ENCODE measurements at regions not wholly inside any gene's neighbourhood (a gene's known extent, or its start where the extent isn't known, plus 50 kb on each side); places are given as distances from the start of the nearest gene placed in this dataset.
"Not testable (repeated sequence)": the region's sequence is repeated elsewhere in the genome, so short reads cannot be mapped to it uniquely, and the experiment has no call there.

DNA sequence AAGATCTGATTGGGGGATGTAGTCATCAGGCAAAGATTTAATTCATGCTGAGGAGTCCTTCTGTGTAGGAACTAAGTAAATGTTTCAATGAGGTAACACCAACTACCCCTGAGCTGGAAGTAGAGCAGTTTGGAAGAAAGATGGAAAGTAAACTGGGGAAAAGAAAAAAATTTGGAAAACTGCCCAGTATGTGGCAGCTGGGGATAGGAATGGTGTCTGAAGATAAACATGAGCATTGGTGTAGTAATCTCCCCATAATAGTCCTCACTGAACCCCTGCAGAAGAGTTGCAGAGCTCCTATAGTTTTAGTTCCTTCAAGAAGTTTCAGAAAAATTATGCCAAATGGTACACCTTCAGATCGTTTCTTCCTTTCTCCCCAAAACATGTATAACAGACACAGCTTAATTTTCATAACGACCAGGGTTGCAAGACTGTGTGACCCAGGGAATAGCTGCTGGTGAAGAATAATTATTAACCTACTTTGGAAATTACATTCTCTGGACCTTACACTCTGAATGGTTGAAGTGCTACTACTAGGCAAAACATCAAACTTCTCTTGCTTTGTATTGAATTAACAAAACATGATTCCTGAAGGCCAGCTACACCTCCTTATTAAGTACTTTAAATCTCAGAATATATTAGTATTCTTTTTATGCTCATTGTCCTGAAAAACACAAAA, 446.4 kb upstream of the NRG3 start:
- ChIA-PET CTCF (no interaction called here), POLR2A (no interaction called here)
- Mint-ChIP-seq H3K27me3 (no peaks in the 10 kb centered on the region), H3K27ac (no peak overlapping the region), H3K9me3 (ENCODE audit: insufficient read depth) (peaks cover 1% of the 10 kb centered on the region), H3K4me3 (no peak overlapping the region), H3K4me1 (no peaks in the 10 kb centered on the region)
- Histone ChIP-seq H3K36me3 (replicated peaks in 1 of 2; ENCODE audit: control extremely low read depth in 1 of 2, control insufficient read depth in 1 of 2, extremely low read depth in 1 of 2, insufficient read depth in 2 of 2, low read length in 1 of 2) (no peaks in the 10 kb centered on the region), H3K27me3 (replicated peaks in 1 of 4; ENCODE audit: control extremely low read depth in 1 of 4, control insufficient read depth in 3 of 4, insufficient read depth in 4 of 4, low read length in 3 of 4) (no peaks in the 10 kb centered on the region), H3K4me2 (replicated peaks; ENCODE audit: low read depth, low read length, poor library complexity, severe bottlenecking) (no peak overlapping the region), H3K4me1 (ENCODE audit: control insufficient read depth in 2 of 2, insufficient read depth in 2 of 2, low read length in 2 of 2) (no peaks in the 10 kb centered on the region), H3K4me3 (ENCODE audit: control extremely low read depth in 1 of 5, extremely low read depth in 1 of 5, insufficient read depth in 1 of 5, low read depth in 2 of 5, low read length in 4 of 5) (no peak overlapping the region), H3K79me2 (ENCODE audit: control insufficient read depth, insufficient read depth, low read length) (no peaks in the 10 kb centered on the region), H4K20me1 (ENCODE audit: control insufficient read depth, insufficient read depth, low read length, poor library complexity, severe bottlenecking) (no peaks in the 10 kb centered on the region), H3K9me3 (ENCODE audit: control extremely low read depth in 1 of 3, control insufficient read depth in 2 of 3, insufficient read depth in 1 of 3, low read length in 2 of 3) (peaks cover 0 to 3% (median 0%) of the 10 kb centered on the region in 3 donors), H2AFZ (ENCODE audit: insufficient read depth, low read depth, low read length, poor library complexity, severe bottlenecking) (no peak overlapping the region), H3K27ac (ENCODE audit: low read length in 2 of 2) (no peak overlapping the region), H3K9ac (ENCODE audit: low read length) (no peak overlapping the region)
- no peak for ATAC-seq (ENCODE audit: low read depth)
- DNase-seq, result no peak
- no CpG with 5 or more reads among the region's 2 CpGs for WGBS (ENCODE audit: insufficient coverage)
- TF ChIP-seq, protein P1, sequence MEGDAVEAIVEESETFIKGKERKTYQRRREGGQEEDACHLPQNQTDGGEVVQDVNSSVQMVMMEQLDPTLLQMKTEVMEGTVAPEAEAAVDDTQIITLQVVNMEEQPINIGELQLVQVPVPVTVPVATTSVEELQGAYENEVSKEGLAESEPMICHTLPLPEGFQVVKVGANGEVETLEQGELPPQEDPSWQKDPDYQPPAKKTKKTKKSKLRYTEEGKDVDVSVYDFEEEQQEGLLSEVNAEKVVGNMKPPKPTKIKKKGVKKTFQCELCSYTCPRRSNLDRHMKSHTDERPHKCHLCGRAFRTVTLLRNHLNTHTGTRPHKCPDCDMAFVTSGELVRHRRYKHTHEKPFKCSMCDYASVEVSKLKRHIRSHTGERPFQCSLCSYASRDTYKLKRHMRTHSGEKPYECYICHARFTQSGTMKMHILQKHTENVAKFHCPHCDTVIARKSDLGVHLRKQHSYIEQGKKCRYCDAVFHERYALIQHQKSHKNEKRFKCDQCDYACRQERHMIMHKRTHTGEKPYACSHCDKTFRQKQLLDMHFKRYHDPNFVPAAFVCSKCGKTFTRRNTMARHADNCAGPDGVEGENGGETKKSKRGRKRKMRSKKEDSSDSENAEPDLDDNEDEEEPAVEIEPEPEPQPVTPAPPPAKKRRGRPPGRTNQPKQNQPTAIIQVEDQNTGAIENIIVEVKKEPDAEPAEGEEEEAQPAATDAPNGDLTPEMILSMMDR (IDR thresholded peaks at IDR 0.05), result no peak
- no peak for TF ChIP-seq EZH2 (IDR thresholded peaks at IDR 0.05; ENCODE audit: borderline replicate concordance, insufficient read depth, low read depth, low read length, poor library complexity, severe bottlenecking)
- intact Hi-C loops (cut with micrococcal nuclease), result no loop called here

DNA sequence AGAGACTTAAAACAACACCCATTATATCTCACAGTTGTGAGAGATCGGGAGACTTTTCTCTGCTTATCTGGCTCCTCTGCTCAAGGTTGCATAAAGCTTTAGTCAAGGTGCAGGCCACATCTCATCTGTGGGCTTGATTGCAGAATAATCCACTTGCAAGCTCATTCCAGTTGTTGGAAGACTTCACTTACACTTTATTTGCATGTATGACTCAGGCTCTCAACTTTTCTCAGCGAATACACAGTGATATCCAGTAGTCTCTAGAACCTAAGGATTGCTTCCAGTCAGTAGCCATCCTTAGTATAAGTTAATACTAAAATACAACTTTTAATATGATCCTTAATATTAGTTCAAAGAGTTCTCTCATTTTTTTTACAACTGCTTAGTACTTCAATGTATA, 435.5 kb upstream of the NRG3 start:
- H3K9me3 Mint-ChIP-seq (ENCODE audit: insufficient read depth), result peaks cover 3% of the 10 kb centered on the region
- ATAC-seq (ENCODE audit: low read depth), result no peak
- Histone ChIP-seq H3K9me3 (ENCODE audit: control extremely low read depth in 1 of 3, control insufficient read depth in 2 of 3, insufficient read depth in 1 of 3, low read length in 2 of 3) (peaks cover 0 to 8% (median 0%) of the 10 kb centered on the region in 3 donors), H2AFZ (ENCODE audit: insufficient read depth, low read depth, low read length, poor library complexity, severe bottlenecking) (no peak overlapping the region), H3K79me2 (ENCODE audit: control insufficient read depth, insufficient read depth, low read length) (no peaks in the 10 kb centered on the region), H3K4me1 (ENCODE audit: control insufficient read depth in 2 of 2, insufficient read depth in 2 of 2, low read length in 2 of 2) (no peaks in the 10 kb centered on the region), H3K27ac (ENCODE audit: low read length in 2 of 2) (no peak overlapping the region), H3K4me2 (replicated peaks; ENCODE audit: low read depth, low read length, poor library complexity, severe bottlenecking) (no peak overlapping the region), H3K36me3 (replicated peaks in 1 of 2; ENCODE audit: control extremely low read depth in 1 of 2, control insufficient read depth in 1 of 2, extremely low read depth in 1 of 2, insufficient read depth in 2 of 2, low read length in 1 of 2) (no peaks in the 10 kb centered on the region), H3K27me3 (replicated peaks in 1 of 4; ENCODE audit: control extremely low read depth in 1 of 4, control insufficient read depth in 3 of 4, insufficient read depth in 4 of 4, low read length in 3 of 4) (no peaks in the 10 kb centered on the region), H3K4me3 (ENCODE audit: control extremely low read depth in 1 of 5, extremely low read depth in 1 of 5, insufficient read depth in 1 of 5, low read depth in 2 of 5, low read length in 4 of 5) (no peak overlapping the region), H4K20me1 (ENCODE audit: control insufficient read depth, insufficient read depth, low read length, poor library complexity, severe bottlenecking) (no peaks in the 10 kb centered on the region), H3K9ac (ENCODE audit: low read length) (no peak overlapping the region)
- 78% methylated on average over 1 of the region's 2 CpGs for WGBS (ENCODE audit: insufficient coverage)
- DNase-seq, result no peak
- H3K27me3 Mint-ChIP-seq, result no peaks in the 10 kb centered on the region
- ChIA-PET POLR2A (no interaction called here), CTCF (no interaction called here)
- intact Hi-C loops (cut with micrococcal nuclease), result no loop called here
- H3K4me1 Mint-ChIP-seq, result no peaks in the 10 kb centered on the region
- TF ChIP-seq, protein P1 (IDR thresholded peaks at IDR 0.05), result no peak
- H3K27ac Mint-ChIP-seq, result no peak overlapping the region
- H3K4me3 Mint-ChIP-seq, result no peak overlapping the region

DNA sequence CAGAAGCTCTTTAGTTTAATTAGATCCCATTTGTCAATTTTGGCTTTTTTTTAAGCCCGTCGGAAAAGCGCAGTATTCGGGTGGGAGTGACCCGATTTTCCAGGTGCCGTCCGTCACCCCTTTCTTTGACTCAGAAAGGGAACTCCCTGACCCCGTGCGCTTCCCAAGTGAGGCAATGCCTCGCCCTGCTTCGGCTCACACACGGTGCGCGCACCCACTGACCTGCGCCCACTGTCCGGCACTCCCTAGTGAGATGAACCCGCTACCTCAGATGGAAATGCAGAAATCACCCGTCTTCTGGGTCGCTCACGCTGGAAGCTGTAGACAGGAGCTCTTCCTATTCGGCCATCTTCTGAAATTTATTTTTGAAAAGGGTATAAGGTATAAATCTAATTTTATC, 433.4 kb upstream of the NRG3 start:
- H3K79me2 ChIP-seq (ENCODE audit: control insufficient read depth, insufficient read depth, low read length); H3K4me3 Mint-ChIP-seq; intact Hi-C loops (cut with micrococcal nuclease); H3K4me3 ChIP-seq (ENCODE audit: control extremely low read depth in 1 of 5, extremely low read depth in 1 of 5, insufficient read depth in 1 of 5, low read depth in 2 of 5, low read length in 4 of 5); POLR2A ChIA-PET; DNase-seq; H3K27ac Mint-ChIP-seq; H3K9me3 Mint-ChIP-seq (ENCODE audit: insufficient read depth); H4K20me1 ChIP-seq (ENCODE audit: control insufficient read depth, insufficient read depth, low read length, poor library complexity, severe bottlenecking); H3K9ac ChIP-seq (ENCODE audit: low read length); H3K9me3 ChIP-seq (ENCODE audit: control extremely low read depth in 1 of 3, control insufficient read depth in 2 of 3, insufficient read depth in 1 of 3, low read length in 2 of 3); H3K27me3 Mint-ChIP-seq; H3K27ac ChIP-seq (ENCODE audit: low read length in 2 of 2); CTCF ChIA-PET; H3K4me1 ChIP-seq (ENCODE audit: control insufficient read depth in 2 of 2, insufficient read depth in 2 of 2, low read length in 2 of 2); H3K27me3 ChIP-seq (replicated peaks in 1 of 4; ENCODE audit: control extremely low read depth in 1 of 4, control insufficient read depth in 3 of 4, insufficient read depth in 4 of 4, low read length in 3 of 4); H2AFZ ChIP-seq (ENCODE audit: insufficient read depth, low read depth, low read length, poor library complexity, severe bottlenecking); H3K36me3 ChIP-seq (replicated peaks in 1 of 2; ENCODE audit: control extremely low read depth in 1 of 2, control insufficient read depth in 1 of 2, extremely low read depth in 1 of 2, insufficient read depth in 2 of 2, low read length in 1 of 2); ATAC-seq (ENCODE audit: low read depth); H3K4me2 ChIP-seq (replicated peaks; ENCODE audit: low read depth, low read length, poor library complexity, severe bottlenecking); H3K4me1 Mint-ChIP-seq: not testable (repeated sequence)
- 98% methylated on average over 15 of the region's 21 CpGs for WGBS (ENCODE audit: insufficient coverage)

Data from B cell (primary cell).